ENCODE measurements at regions not wholly inside any gene's neighbourhood (a gene's known extent, or its start where the extent isn't known, plus 50 kb on each side); places are given as distances from the start of the nearest gene placed in this dataset.
A peak's percentile ranks its signal among the peaks of the same experiment; 100 is the strongest.

GRCh38 chr7:33725111-33726025, 180.0 kb upstream of the BMPER start:
- DNase-seq (ENCODE audit: extremely low spot score, insufficient read length, low read depth) = no peak
- FAIRE-seq = no peak

GRCh38 chr7:33726582-33726981, 178.8 kb upstream of the BMPER start:
- FAIRE-seq = no peak
- DNase-seq (ENCODE audit: extremely low spot score, insufficient read length, low read depth) = no peak

GRCh38 chr7:33727315-33727714, 178.0 kb upstream of the BMPER start:
- DNase-seq (ENCODE audit: extremely low spot score, insufficient read length, low read depth) = no peak
- no peak for FAIRE-seq

- DNase-seq (ENCODE audit: extremely low spot score, insufficient read length, low read depth) (no peak), FAIRE-seq (no peak)
These were observed 176.3 kb upstream of the BMPER start for GRCh38 chr7:33728873-33729551.

GRCh38 chr7:33729726-33730125, 175.6 kb upstream of the BMPER start:
- no peak for DNase-seq (ENCODE audit: extremely low spot score, insufficient read length, low read depth)
- no peak for FAIRE-seq

GRCh38 chr7:33730958-33731357, 174.4 kb upstream of the BMPER start:
- DNase-seq (ENCODE audit: extremely low spot score, insufficient read length, low read depth) (no peak), FAIRE-seq (no peak)

- FAIRE-seq (no peak), DNase-seq (ENCODE audit: extremely low spot score, insufficient read length, low read depth) (no peak)
These were observed 173.4 kb upstream of the BMPER start for GRCh38 chr7:33731912-33732311.

GRCh38 chr7:33732462-33732861, 172.9 kb upstream of the BMPER start:
- no peak for FAIRE-seq
- no peak for DNase-seq (ENCODE audit: extremely low spot score, insufficient read length, low read depth)

GRCh38 chr7:33733870-33734650, 171.3 kb upstream of the BMPER start:
- FAIRE-seq (no peak), DNase-seq (ENCODE audit: extremely low spot score, insufficient read length, low read depth) (no peak)

- DNase-seq (ENCODE audit: extremely low spot score, insufficient read length, low read depth) (no peak), FAIRE-seq (no peak)
These were observed 169.9 kb upstream of the BMPER start for GRCh38 chr7:33735403-33735802.

- DNase-seq (ENCODE audit: extremely low spot score, insufficient read length, low read depth) (no peak), FAIRE-seq (no peak)
These were observed 168.7 kb upstream of the BMPER start for GRCh38 chr7:33736521-33737221.

GRCh38 chr7:33738260-33738935, 166.9 kb upstream of the BMPER start:
- no peak for DNase-seq (ENCODE audit: extremely low spot score, insufficient read length, low read depth)
- FAIRE-seq = no peak

GRCh38 chr7:33739286-33739685, 166.1 kb upstream of the BMPER start:
- FAIRE-seq (no peak), DNase-seq (ENCODE audit: extremely low spot score, insufficient read length, low read depth) (no peak)

- DNase-seq (ENCODE audit: extremely low spot score, insufficient read length, low read depth) (no peak), FAIRE-seq (no peak)
These were observed 162.8 kb upstream of the BMPER start for GRCh38 chr7:33742521-33742920.

GRCh38 chr7:33742999-33743587, 162.2 kb upstream of the BMPER start:
- FAIRE-seq (no peak), DNase-seq (ENCODE audit: extremely low spot score, insufficient read length, low read depth) (no peak)

GRCh38 chr7:33743594-33743993, 161.7 kb upstream of the BMPER start:
- no peak for FAIRE-seq
- no peak for DNase-seq (ENCODE audit: extremely low spot score, insufficient read length, low read depth)

- no peak for FAIRE-seq
- DNase-seq (ENCODE audit: extremely low spot score, insufficient read length, low read depth) = peak; percentile 5
These were observed 160.9 kb upstream of the BMPER start for GRCh38 chr7:33744293-33745075.

GRCh38 chr7:33745934-33746333, 159.4 kb upstream of the BMPER start:
- no peak for DNase-seq (ENCODE audit: extremely low spot score, insufficient read length, low read depth)

More at GRCh38 chr7:33745934-33746333, 159.4 kb upstream of the BMPER start:
- FAIRE-seq = no peak

Measured in GM18507 (cell line).